HG03064 (cell line): ENCODE measurements at regions not wholly inside any gene's neighbourhood (a gene's known extent, or its start where the extent isn't known, plus 50 kb on each side); places are given as distances from the start of the nearest gene placed in this dataset.

Experiments used
- ATAC-seq: cut with Tn5 transposase; IDR thresholded peaks from one replicate; pipeline ENCODE4 v1.9.1; 2021; ENCODE audit warnings: low read depth; ENCODE audit not compliant: unreplicated experiment

DNA sequence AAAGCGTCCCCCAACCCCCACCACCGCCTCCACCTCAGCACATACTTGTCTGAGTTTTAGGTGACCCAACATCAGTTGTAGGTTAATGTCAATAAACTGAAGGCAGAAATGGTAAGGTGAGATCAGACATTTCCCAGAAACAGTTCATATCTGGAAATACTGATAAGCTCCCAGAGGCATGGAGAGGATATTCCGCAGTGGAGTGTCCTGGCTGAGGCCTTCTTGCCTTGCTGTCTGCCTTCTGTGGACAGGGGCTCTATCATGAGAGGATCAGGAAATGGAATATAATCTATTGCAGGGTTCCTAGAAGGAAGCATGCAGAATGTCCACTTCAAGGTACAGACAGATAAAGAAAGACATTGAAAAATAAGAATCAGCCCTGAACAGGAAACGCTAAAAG lies 473.3 kb upstream of the MKI67 start:
- ATAC-seq, result no peak

- ATAC-seq, result no peak
Observed at GRCh38 chr10:128602183-128602582, 476.0 kb upstream of the MKI67 start.

GRCh38 chr10:128604025-128604424 lies 477.8 kb upstream of the MKI67 start:
- ATAC-seq, result no peak

GRCh38 chr10:128605180-128605579 lies 479.0 kb upstream of the MKI67 start:
- ATAC-seq, result no peak

GRCh38 chr10:128606055-128606454 lies 479.8 kb upstream of the MKI67 start:
- no peak for ATAC-seq

GRCh38 chr10:128608791-128609190 lies 482.6 kb upstream of the MKI67 start:
- ATAC-seq, result no peak

- ATAC-seq, result no peak
Observed at GRCh38 chr10:128609460-128609859, 483.2 kb upstream of the MKI67 start.

DNA sequence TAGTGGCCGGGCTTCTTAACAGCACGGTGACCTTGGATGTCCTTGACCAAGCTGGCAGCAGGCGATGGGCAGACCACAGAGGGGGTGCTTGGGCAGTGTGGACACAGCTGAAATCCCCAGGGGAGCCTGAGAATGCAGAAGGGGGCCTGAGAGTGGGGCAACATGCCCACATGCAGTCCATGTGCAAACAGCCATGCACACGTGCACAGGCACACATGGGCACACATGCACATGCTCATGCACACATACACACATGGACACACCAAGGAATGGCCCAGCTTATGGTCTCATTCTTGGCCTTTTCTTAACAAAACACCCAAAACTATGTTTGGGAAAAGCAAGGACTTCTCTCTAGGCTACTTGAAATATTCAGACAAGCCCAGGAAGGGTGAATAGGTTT lies 483.9 kb upstream of the MKI67 start:
- no peak for ATAC-seq

GRCh38 chr10:128612195-128612594 lies 486.0 kb upstream of the MKI67 start:
- ATAC-seq, result no peak

DNA sequence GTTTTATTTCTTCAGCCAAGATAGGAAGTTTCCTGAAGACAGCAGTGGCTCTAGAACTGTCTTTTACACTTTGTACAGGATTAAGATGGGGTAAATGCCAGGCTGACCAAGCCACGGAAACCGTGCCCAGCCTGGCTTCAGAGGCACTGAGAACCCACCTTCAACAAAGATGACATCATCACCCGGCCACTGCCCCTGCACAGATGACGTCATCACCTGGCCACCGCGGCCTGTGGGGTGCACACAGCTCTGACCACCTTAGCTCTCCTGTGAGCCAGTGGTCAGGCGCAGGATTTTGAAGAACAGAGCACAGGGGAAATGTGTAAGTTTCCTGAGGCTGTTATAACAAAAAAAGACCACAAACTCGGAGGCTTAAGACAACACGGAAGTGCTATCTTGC lies 486.4 kb upstream of the MKI67 start:
- ATAC-seq, result no peak

DNA sequence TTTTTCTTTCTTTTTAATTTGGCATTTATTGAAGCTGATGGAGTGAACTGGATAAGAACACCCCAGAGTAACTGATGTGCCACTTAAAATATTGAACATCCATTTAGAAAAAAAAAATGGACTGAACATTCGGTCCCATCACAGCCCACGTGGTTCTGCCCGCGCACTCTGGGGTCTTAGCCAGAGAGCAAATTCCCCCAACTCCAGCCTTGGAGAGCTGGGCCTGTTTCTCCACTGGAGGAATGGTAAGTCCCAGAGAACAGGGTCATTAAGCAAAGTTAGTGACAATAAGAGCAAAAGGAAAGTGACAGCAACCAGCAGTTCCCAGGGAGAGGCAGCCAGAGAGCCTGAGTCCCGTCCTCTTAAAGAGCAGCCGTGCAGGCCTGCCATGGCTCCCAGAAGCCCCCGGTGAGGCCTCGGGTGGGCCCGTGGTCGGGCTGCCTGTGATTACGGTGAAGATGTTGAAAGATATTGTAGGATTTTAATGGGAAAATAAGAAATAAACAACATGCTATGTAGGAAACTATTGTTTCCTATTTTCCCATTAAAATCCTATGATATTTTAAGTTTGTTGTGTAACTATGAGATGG lies 487.9 kb upstream of the MKI67 start:
- ATAC-seq, result no peak

GRCh38 chr10:128614802-128615553 lies 488.8 kb upstream of the MKI67 start:
- no peak for ATAC-seq

GRCh38 chr10:128617532-128617931 lies 491.3 kb upstream of the MKI67 start:
- no peak for ATAC-seq

DNA sequence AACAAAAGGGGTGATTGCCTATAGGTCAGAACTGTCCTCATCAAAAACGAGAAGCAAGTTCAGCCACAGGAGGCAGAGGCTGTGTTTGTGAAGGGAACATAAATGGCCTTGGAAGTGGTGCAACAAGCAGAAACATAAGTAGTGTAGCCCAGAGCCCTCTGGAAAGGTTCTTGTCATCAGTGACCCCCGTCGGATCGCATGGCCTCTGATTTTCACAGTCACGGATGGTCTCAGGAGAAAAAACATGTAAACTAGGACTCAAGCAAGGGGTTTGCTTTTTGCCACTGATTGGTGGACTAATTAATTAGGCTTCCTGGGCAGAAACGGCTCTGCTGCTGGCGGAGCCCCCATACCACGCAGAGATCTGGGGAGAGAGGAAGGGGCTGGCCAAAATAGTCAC lies 496.5 kb upstream of the MKI67 start:
- ATAC-seq, result no peak

DNA sequence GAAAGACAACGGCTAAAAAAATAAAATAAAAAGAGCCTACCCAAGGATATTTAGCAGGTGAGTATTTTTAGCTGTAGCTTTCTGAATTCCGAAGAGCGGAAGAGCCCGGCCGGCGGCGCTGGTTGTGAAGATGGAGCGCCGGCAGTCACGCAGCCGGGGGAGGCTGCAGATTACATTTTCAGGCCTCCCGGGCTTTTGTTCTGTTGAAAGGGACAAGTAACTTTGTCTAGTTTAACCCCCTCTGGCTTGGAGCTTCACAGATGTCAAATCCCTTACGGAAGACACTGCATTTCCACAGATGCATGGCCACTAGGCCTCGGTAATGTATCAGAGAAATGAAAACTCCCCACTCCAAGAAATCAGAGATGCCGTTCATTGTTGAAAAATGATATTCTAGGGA lies 497.6 kb upstream of the MKI67 start:
- ATAC-seq, result no peak

GRCh38 chr10:128624656-128625530 lies 498.7 kb upstream of the MKI67 start:
- ATAC-seq, result no peak

GRCh38 chr10:128625926-128626325 lies 499.7 kb upstream of the MKI67 start:
- no peak for ATAC-seq

- no peak for ATAC-seq
Observed at GRCh38 chr10:128626397-128627000, 500.3 kb upstream of the MKI67 start.

DNA sequence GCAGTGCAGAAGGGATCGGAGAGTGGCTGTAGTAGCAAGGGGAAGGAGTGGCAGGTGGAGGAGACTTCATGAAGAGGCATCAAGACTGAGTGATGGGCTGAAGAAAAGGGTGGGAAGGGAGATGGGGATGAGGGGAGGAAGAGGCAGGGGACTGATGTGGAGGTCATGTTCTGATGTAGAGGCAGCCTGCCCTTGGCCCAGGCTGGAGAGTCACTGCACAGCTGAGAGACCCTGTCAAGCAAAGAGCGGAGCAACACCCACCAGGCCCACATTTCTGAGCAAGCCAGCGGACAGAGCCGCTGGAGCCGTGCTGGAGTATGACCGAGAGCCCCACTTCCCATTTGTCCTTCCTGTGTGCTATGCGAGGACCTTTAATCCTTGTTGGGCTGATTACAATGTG lies 501.6 kb upstream of the MKI67 start:
- no peak for ATAC-seq

- ATAC-seq, result no peak
Observed at GRCh38 chr10:128628252-128628651, 502.0 kb upstream of the MKI67 start.
